ENCODE measurements at regions not wholly inside any gene's neighbourhood (a gene's known extent, or its start where the extent isn't known, plus 50 kb on each side); places are given as distances from the start of the nearest gene placed in this dataset.

DNA sequence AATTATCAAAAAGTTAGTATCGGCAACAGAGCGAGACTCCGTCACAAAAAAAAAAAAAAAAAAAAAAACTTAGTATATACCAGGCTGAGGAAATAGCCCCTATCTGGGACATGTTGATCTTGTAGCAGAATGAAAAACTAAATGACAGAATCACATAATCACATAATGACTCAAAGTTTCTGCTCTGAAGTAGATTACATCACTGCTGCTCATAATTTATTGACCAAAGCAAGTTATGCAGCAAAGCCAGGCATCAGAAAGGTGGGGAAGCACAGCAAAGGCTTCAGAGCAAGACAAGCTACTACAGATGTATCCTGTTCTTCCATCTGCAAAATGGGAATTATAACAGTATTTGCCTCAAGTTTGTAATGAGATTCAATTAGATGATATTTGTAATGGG lies 68.1 kb downstream of the BOD1L2 start:
- intact Hi-C loops (cut with DNase I; ENCODE audit: low total_unique reads) = loop anchor here (10.0 kb wide), 1 partner anchor 1920 kb away; the partner anchor contains the start of gene SEC11C
- Histone ChIP-seq H3K36me3 (no peaks in the 10 kb centered on the region), H3K27ac (no peak overlapping the region), H3K4me3 (no peak overlapping the region), H3K4me1 (no peaks in the 10 kb centered on the region), H3K9me3 (no peaks in the 10 kb centered on the region), H3K27me3 (no peaks in the 10 kb centered on the region)
- DNase-seq (ENCODE audit: low spot score in 2 of 2) = no peak
- no peak for TF ChIP-seq POLR2A (IDR thresholded peaks at IDR 0.05)
- no peak for TF ChIP-seq POLR2AphosphoS5 (IDR thresholded peaks at IDR 0.05)
- TF ChIP-seq, protein P1, sequence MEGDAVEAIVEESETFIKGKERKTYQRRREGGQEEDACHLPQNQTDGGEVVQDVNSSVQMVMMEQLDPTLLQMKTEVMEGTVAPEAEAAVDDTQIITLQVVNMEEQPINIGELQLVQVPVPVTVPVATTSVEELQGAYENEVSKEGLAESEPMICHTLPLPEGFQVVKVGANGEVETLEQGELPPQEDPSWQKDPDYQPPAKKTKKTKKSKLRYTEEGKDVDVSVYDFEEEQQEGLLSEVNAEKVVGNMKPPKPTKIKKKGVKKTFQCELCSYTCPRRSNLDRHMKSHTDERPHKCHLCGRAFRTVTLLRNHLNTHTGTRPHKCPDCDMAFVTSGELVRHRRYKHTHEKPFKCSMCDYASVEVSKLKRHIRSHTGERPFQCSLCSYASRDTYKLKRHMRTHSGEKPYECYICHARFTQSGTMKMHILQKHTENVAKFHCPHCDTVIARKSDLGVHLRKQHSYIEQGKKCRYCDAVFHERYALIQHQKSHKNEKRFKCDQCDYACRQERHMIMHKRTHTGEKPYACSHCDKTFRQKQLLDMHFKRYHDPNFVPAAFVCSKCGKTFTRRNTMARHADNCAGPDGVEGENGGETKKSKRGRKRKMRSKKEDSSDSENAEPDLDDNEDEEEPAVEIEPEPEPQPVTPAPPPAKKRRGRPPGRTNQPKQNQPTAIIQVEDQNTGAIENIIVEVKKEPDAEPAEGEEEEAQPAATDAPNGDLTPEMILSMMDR (IDR thresholded peaks at IDR 0.05) = no peak

DNA sequence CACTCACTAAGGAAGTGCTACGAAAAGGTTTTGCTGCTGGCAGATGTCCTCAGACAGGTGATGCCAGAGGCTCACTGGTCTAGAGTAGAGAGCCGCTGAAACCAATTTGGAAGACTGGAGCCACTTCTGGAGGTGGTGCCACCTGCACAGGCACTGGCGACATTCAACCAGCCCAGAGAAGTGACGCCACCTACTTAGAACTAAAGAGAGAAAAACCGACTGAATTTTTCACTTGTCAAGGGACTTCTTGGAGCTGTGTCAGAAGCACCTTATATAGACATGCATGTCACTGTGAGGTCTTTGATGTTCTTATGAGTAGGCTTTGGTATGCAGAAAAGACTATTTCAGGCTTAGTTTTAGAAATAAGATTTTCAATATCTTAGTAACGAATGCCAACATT lies 71.4 kb downstream of the BOD1L2 start:
- H3K4me1 ChIP-seq = no peaks in the 10 kb centered on the region
- TF ChIP-seq POLR2A (IDR thresholded peaks at IDR 0.05) (no peak), POLR2AphosphoS5 (IDR thresholded peaks at IDR 0.05) (no peak)
- TF ChIP-seq, protein P1 (IDR thresholded peaks at IDR 0.05) = no peak
- no peak overlapping the region for H3K4me3 ChIP-seq
- no peak overlapping the region for H3K27ac ChIP-seq
- no peaks in the 10 kb centered on the region for H3K36me3 ChIP-seq
- intact Hi-C loops (cut with DNase I; ENCODE audit: low total_unique reads) = loop anchor here (10.0 kb wide), 1 partner anchor 1917 kb away; the partner anchor contains the start of gene SEC11C
- DNase-seq (ENCODE audit: low spot score in 2 of 2) = no peak
- H3K9me3 ChIP-seq = no peaks in the 10 kb centered on the region
- peaks cover 0 to 10% of the 10 kb centered on the region in 2 donors for H3K27me3 ChIP-seq

DNA sequence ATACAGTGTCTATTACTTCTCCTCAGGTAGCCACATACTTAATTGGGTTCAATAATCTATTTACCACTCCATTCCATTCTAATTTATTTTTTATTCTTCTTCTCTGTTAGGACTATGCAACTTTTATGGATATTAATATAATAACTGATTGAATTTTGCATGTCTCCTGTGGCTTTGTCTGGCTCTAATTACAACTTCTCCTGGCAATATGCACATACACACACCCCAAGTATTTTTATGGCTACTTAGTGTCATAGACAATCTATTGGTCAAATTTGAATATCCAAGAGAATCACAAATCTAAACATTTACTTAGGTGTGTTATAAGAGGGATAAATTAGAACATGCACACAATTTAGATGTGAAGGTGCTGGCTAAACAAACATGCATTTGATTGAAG lies 73.1 kb downstream of the BOD1L2 start:
- Histone ChIP-seq H3K9me3 (no peaks in the 10 kb centered on the region), H3K27me3 (peaks cover 0 to 10% of the 10 kb centered on the region in 2 donors), H3K4me1 (no peaks in the 10 kb centered on the region), H3K27ac (no peak overlapping the region), H3K4me3 (no peak overlapping the region), H3K36me3 (no peaks in the 10 kb centered on the region)
- TF ChIP-seq POLR2A (IDR thresholded peaks at IDR 0.05) = no peak
- no peak for TF ChIP-seq POLR2AphosphoS5 (IDR thresholded peaks at IDR 0.05)
- TF ChIP-seq, protein P1 (IDR thresholded peaks at IDR 0.05) = no peak
- intact Hi-C loops (cut with DNase I; ENCODE audit: low total_unique reads) = loop anchor here (10.0 kb wide), 1 partner anchor 1915 kb away; the partner anchor contains the start of gene SEC11C
- DNase-seq (ENCODE audit: low spot score in 2 of 2) = no peak

DNA sequence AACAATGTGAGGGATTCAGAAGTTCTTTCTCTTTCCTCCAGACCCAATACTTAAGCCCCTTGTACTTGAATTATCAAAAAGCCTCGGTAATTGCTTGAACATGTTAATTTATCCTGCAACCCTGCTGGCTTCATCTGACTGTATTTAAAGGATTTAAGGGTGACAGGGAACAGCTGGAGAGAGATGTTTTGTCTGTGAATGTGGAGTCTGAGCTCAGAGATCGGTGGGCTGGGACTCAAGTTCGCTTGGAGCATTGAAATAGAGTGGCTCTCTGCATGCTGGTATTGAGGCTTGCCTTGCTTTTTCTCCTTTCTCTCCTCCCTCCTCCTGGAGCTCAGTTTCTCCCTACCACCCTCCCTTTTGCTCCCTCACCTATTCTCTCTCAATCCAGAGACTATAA lies 73.6 kb downstream of the BOD1L2 start:
- Histone ChIP-seq H3K27me3 (peaks cover 0 to 10% of the 10 kb centered on the region in 2 donors), H3K27ac (no peak overlapping the region), H3K4me3 (no peak overlapping the region), H3K36me3 (no peaks in the 10 kb centered on the region), H3K9me3 (no peaks in the 10 kb centered on the region), H3K4me1 (no peaks in the 10 kb centered on the region)
- TF ChIP-seq POLR2AphosphoS5 (IDR thresholded peaks at IDR 0.05) (no peak), POLR2A (IDR thresholded peaks at IDR 0.05) (no peak)
- TF ChIP-seq, protein P1 (IDR thresholded peaks at IDR 0.05) = no peak
- no peak for DNase-seq (ENCODE audit: low spot score in 2 of 2)
- intact Hi-C loops (cut with DNase I; ENCODE audit: low total_unique reads) = no loop called here

DNA sequence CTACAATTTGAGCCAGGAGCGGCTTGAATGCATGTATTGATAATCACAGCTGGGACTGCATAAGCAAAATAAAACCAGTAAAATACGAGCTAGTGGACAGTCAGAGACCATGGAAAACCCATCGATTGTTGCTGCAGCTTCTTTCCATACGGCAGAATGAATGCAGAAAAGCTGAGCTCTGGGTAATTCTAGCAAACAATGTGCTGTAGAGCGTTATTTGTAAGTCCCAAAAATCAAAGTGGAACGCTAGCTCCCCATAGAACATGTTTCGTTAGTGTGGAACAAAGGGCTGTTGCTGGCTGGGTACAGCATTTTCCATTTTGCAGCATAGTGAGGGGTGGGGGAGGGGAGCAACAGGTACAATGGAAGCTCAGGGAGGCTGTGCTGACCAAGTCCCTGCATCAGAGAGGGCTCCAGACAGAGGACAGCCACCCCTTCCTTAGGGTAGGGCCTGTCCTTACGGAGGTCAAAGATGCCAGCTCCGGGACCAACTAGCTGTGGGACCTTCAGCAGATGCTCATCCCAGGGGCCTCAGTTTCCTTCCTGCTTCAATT lies 74.1 kb downstream of the BOD1L2 start:
- intact Hi-C loops (cut with DNase I; ENCODE audit: low total_unique reads) = no loop called here
- no peaks in the 10 kb centered on the region for H3K36me3 ChIP-seq
- no peak for DNase-seq (ENCODE audit: low spot score in 2 of 2)

More for the DNA sequence above, 74.1 kb downstream of the BOD1L2 start:
- TF ChIP-seq POLR2A (IDR thresholded peaks at IDR 0.05) = no peak
- no peak overlapping the region for H3K4me3 ChIP-seq
- H3K9me3 ChIP-seq = no peaks in the 10 kb centered on the region
- H3K27ac ChIP-seq = no peak overlapping the region
- no peaks in the 10 kb centered on the region for H3K4me1 ChIP-seq
- peaks cover 0 to 10% of the 10 kb centered on the region in 2 donors for H3K27me3 ChIP-seq
